ENCODE measurements at regions not wholly inside any gene's neighbourhood (a gene's known extent, or its start where the extent isn't known, plus 50 kb on each side); places are given as distances from the start of the nearest gene placed in this dataset.

- TF ChIP-seq CTCF (IDR thresholded peaks at IDR 0.05) (no peak), POLR2AphosphoS5 (IDR thresholded peaks at IDR 0.05; ENCODE audit: low read depth, low read length) (no peak), REST (IDR thresholded peaks at IDR 0.05; ENCODE audit: insufficient read depth in 1 of 2, low read depth in 2 of 2, low read length in 1 of 2) (no peak), SIN3A (IDR thresholded peaks at IDR 0.05; ENCODE audit: borderline replicate concordance, insufficient read depth, low read depth, low read length) (no peak), TCF7L2 (IDR thresholded peaks at IDR 0.05; ENCODE audit: low read depth, low read length) (no peak)
These were observed 673.2 kb downstream of the XPNPEP1 start for GRCh38 chr10:109250152-109250551.

Measured in Panc1 (cell line).